Stimulated activated CD8-positive, alpha-beta memory T cell treated with anti-CD3 and anti-CD28 coated beads, Interleukin-4, amount 100 ng/mL, for 4 hours (primary cell): ENCODE measurements at regions not wholly inside any gene's neighbourhood (a gene's known extent, or its start where the extent isn't known, plus 50 kb on each side); places are given as distances from the start of the nearest gene placed in this dataset.

ENCODE experiments used
- DNase-seq, 2 donors: peaks; one replicate each; pipeline ENCODE4 v3.0.0-alpha.2; 2020; ENCODE audit warnings: low read depth in 2 of 2, low spot score in 1 of 2

GRCh38 chr20:51162015-51162414 is 139.1 kb upstream of the KCNG1 start:
- no peak for DNase-seq

- no peak for DNase-seq
Observed at GRCh38 chr20:51160821-51161220, 137.9 kb upstream of the KCNG1 start.

- DNase-seq = no peak
Observed at GRCh38 chr20:51159981-51160380, 137.1 kb upstream of the KCNG1 start.

GRCh38 chr20:51159303-51159702 is 136.4 kb upstream of the KCNG1 start:
- DNase-seq = no peak

GRCh38 chr20:51158226-51158625 is 135.3 kb upstream of the KCNG1 start:
- DNase-seq = no peak

- no peak for DNase-seq
Observed at GRCh38 chr20:51156041-51156982, 133.4 kb upstream of the KCNG1 start.

- no peak for DNase-seq
Observed at GRCh38 chr20:51154708-51155690, 132.1 kb upstream of the KCNG1 start.

GRCh38 chr20:51153867-51154707 is 131.2 kb upstream of the KCNG1 start:
- DNase-seq = no peak

GRCh38 chr20:51148941-51149340 is 126.0 kb upstream of the KCNG1 start:
- DNase-seq = no peak

- DNase-seq = no peak
Observed at GRCh38 chr20:51144476-51144875, 121.6 kb upstream of the KCNG1 start.

GRCh38 chr20:51143652-51144051 is 120.7 kb upstream of the KCNG1 start:
- no peak for DNase-seq

- no peak for DNase-seq
Observed at GRCh38 chr20:51142448-51142847, 119.5 kb upstream of the KCNG1 start.

- DNase-seq = no peak
Observed at GRCh38 chr20:51140671-51141070, 117.8 kb upstream of the KCNG1 start.

GRCh38 chr20:51139891-51140290 is 117.0 kb upstream of the KCNG1 start:
- no peak for DNase-seq

GRCh38 chr20:51138576-51138975 is 115.7 kb upstream of the KCNG1 start:
- DNase-seq = no peak

- DNase-seq = no peak
Observed at GRCh38 chr20:51137461-51137860, 114.6 kb upstream of the KCNG1 start.

GRCh38 chr20:51135926-51136715 is 113.2 kb upstream of the KCNG1 start:
- no peak for DNase-seq

GRCh38 chr20:51134405-51134804 is 111.5 kb upstream of the KCNG1 start:
- DNase-seq = no peak

GRCh38 chr20:51132279-51132678 is 109.4 kb upstream of the KCNG1 start:
- DNase-seq = no peak

GRCh38 chr20:51131811-51132210 is 108.9 kb upstream of the KCNG1 start:
- DNase-seq = no peak
